HG02623 (cell line): ENCODE measurements at regions not wholly inside any gene's neighbourhood (a gene's known extent, or its start where the extent isn't known, plus 50 kb on each side); places are given as distances from the start of the nearest gene placed in this dataset.

ENCODE experiments used
- ATAC-seq: cut with Tn5 transposase; IDR thresholded peaks from one replicate; pipeline ENCODE4 v1.9.1; 2021; ENCODE audit warnings: moderate library complexity; ENCODE audit not compliant: unreplicated experiment

GRCh38 chr12:97921979-97922722, 459.5 kb downstream of the RMST start:
- no peak for ATAC-seq

- ATAC-seq, result no peak
These were observed 460.9 kb downstream of the RMST start for GRCh38 chr12:97923546-97923945.

GRCh38 chr12:97924122-97924521, 461.5 kb downstream of the RMST start:
- no peak for ATAC-seq

- ATAC-seq, result no peak
These were observed 465.4 kb downstream of the RMST start for GRCh38 chr12:97927977-97928376.

- ATAC-seq, result no peak
These were observed 473.6 kb downstream of the RMST start for GRCh38 chr12:97936165-97936564.

GRCh38 chr12:97938031-97938430, 475.4 kb downstream of the RMST start:
- ATAC-seq, result no peak

GRCh38 chr12:97939156-97939555, 476.6 kb downstream of the RMST start:
- ATAC-seq, result no peak

GRCh38 chr12:97940105-97940504, 477.5 kb downstream of the RMST start:
- no peak for ATAC-seq

GRCh38 chr12:97940629-97941028, 478.0 kb downstream of the RMST start:
- no peak for ATAC-seq

- ATAC-seq, result no peak
These were observed 479.2 kb downstream of the RMST start for GRCh38 chr12:97941686-97942354.

- no peak for ATAC-seq
These were observed 480.8 kb downstream of the RMST start for GRCh38 chr12:97943359-97943758.

- ATAC-seq, result no peak
These were observed 482.0 kb downstream of the RMST start for GRCh38 chr12:97944576-97944975.

GRCh38 chr12:97946701-97947100, 484.1 kb downstream of the RMST start:
- no peak for ATAC-seq

- ATAC-seq, result no peak
These were observed 486.0 kb downstream of the RMST start for GRCh38 chr12:97948591-97948990.

- ATAC-seq, result no peak
These were observed 488.6 kb downstream of the RMST start for GRCh38 chr12:97951239-97951638.

- no peak for ATAC-seq
These were observed 489.1 kb downstream of the RMST start for GRCh38 chr12:97951717-97952116.

GRCh38 chr12:97957109-97957508, 494.5 kb downstream of the RMST start:
- ATAC-seq, result no peak

GRCh38 chr12:97960225-97960624, 497.6 kb downstream of the RMST start:
- ATAC-seq, result no peak

- ATAC-seq, result peak; percentile 95
These were observed 498.4 kb downstream of the RMST start for GRCh38 chr12:97960741-97961608.

GRCh38 chr12:97967831-97968230, 505.2 kb downstream of the RMST start:
- ATAC-seq, result no peak

GRCh38 chr12:97968641-97969197, 506.1 kb downstream of the RMST start:
- no peak for ATAC-seq
